ENCODE measurements at regions not wholly inside any gene's neighbourhood (a gene's known extent, or its start where the extent isn't known, plus 50 kb on each side); places are given as distances from the start of the nearest gene placed in this dataset.

GRCh38 chr6:79416931-79417330 is 120.3 kb downstream of the LCA5 start:
- H3K9me3 Mint-ChIP-seq = no peaks in the 10 kb centered on the region
- DNase-seq (ENCODE audit: extremely low spot score, unreplicated experiment) = no peak
- H3K4me1 Mint-ChIP-seq (ENCODE audit: unreplicated experiment) = peaks cover 29% of the 10 kb centered on the region
- TF ChIP-seq CTCF (conservative IDR thresholded peaks at IDR 0.05) = no peak
- H3K4me3 Mint-ChIP-seq = no peak overlapping the region
- peak overlapping the region; percentile 45 for H3K27ac Mint-ChIP-seq
- no peaks in the 10 kb centered on the region for H3K27me3 Mint-ChIP-seq
- no peaks in the 10 kb centered on the region for H3K36me3 Mint-ChIP-seq

GRCh38 chr6:79413562-79414002 is 123.6 kb downstream of the LCA5 start:
- H3K36me3 Mint-ChIP-seq = no peaks in the 10 kb centered on the region
- TF ChIP-seq CTCF (conservative IDR thresholded peaks at IDR 0.05) = no peak
- DNase-seq (ENCODE audit: extremely low spot score, unreplicated experiment) = no peak
- peaks cover 29% of the 10 kb centered on the region for H3K4me1 Mint-ChIP-seq (ENCODE audit: unreplicated experiment)
- H3K27ac Mint-ChIP-seq = peak overlapping the region; percentile 95
- H3K9me3 Mint-ChIP-seq = no peaks in the 10 kb centered on the region
- no peaks in the 10 kb centered on the region for H3K27me3 Mint-ChIP-seq
- H3K4me3 Mint-ChIP-seq = peak overlapping the region; percentile 54

GRCh38 chr6:79410806-79411205 is 126.4 kb downstream of the LCA5 start:
- Mint-ChIP-seq H3K4me3 (no peak overlapping the region), H3K9me3 (no peaks in the 10 kb centered on the region), H3K27me3 (no peaks in the 10 kb centered on the region), H3K27ac (no peak overlapping the region), H3K36me3 (no peaks in the 10 kb centered on the region), H3K4me1 (ENCODE audit: unreplicated experiment) (peaks cover 18% of the 10 kb centered on the region)
- no peak for DNase-seq (ENCODE audit: extremely low spot score, unreplicated experiment)
- no peak for TF ChIP-seq CTCF (conservative IDR thresholded peaks at IDR 0.05)

- H3K27ac Mint-ChIP-seq = peak overlapping the region; percentile 61
- no peaks in the 10 kb centered on the region for H3K27me3 Mint-ChIP-seq
- DNase-seq (ENCODE audit: extremely low spot score, unreplicated experiment) = no peak
- no peak overlapping the region for H3K4me3 Mint-ChIP-seq
- no peak for TF ChIP-seq CTCF (conservative IDR thresholded peaks at IDR 0.05)
- no peaks in the 10 kb centered on the region for H3K36me3 Mint-ChIP-seq
- H3K9me3 Mint-ChIP-seq = no peaks in the 10 kb centered on the region
- peaks cover 26% of the 10 kb centered on the region for H3K4me1 Mint-ChIP-seq (ENCODE audit: unreplicated experiment)
Observed at GRCh38 chr6:79408256-79408974, 128.8 kb downstream of the LCA5 start.

- Mint-ChIP-seq H3K36me3 (no peaks in the 10 kb centered on the region), H3K9me3 (no peaks in the 10 kb centered on the region), H3K4me1 (ENCODE audit: unreplicated experiment) (peaks cover 23% of the 10 kb centered on the region), H3K4me3 (no peak overlapping the region), H3K27me3 (no peaks in the 10 kb centered on the region), H3K27ac (no peak overlapping the region)
- DNase-seq (ENCODE audit: extremely low spot score, unreplicated experiment) = no peak
- no peak for TF ChIP-seq CTCF (conservative IDR thresholded peaks at IDR 0.05)
Observed at GRCh38 chr6:79404677-79405076, 132.6 kb downstream of the LCA5 start.

All from type B pancreatic cell (in vitro differentiated cells).